Mucosa of descending colon (tissue), 3 donors: ENCODE measurements at regions not wholly inside any gene's neighbourhood (a gene's known extent, or its start where the extent isn't known, plus 50 kb on each side); places are given as distances from the start of the nearest gene placed in this dataset.

Experiments used
- ATAC-seq: fragments of 200-7000 bp; cut with Tn5 transposase; one replicate; pipeline ENCODE4 v1.9.1; 2020; ENCODE audit warnings: mild to moderate bottlenecking, moderate library complexity
- DNase-seq, 3 donors: peaks; one replicate each; pipeline ENCODE4 v3.0.0-alpha.2; 2020
- H3K36me3 ChIP-seq: fragments of 200-600 bp; one replicate; pipeline ENCODE4 v1.8.0; 2021; ENCODE audit warnings: low read depth, mild to moderate bottlenecking
- H3K4me1 ChIP-seq: fragments of 200-600 bp; one replicate; pipeline ENCODE4 v1.8.0; 2021; ENCODE audit warnings: low read depth, mild to moderate bottlenecking
- H3K4me3 ChIP-seq: fragments of 200-600 bp; one replicate; pipeline ENCODE4 v1.8.0; 2021; ENCODE audit warnings: mild to moderate bottlenecking
- H3K9me3 ChIP-seq: fragments of 200-600 bp; one replicate; pipeline ENCODE4 v1.8.0; 2021; ENCODE audit warnings: mild to moderate bottlenecking
- intact Hi-C, 2 donors: fragments of 100-400 bp; cut with DNase I in 1 of 2; cut with micrococcal nuclease in 1 of 2; formaldehyde crosslinking; loops; one replicate each; pipeline versions ENCODE4 v1.11.0 to v1.11.1; 2022; cut with DNase I, micrococcal nuclease
- TF ChIP-seq, protein P1 (sequence below): fragments of 200-600 bp; IDR thresholded peaks from one replicate; pipeline ENCODE4 v1.8.0; 2022; ENCODE audit warnings: antibody characterized with exemption, mild to moderate bottlenecking
- donor health status: DM: no; HTN: no; CAD: no; lungs with moderate emphysema.
- donor health status: DM: no; HTN: no; CAD: no.
- donor health status: DM: no; HTN: yes; CAD: no.

GRCh38 chr11:101182467-101182866 is 52.9 kb upstream of the PGR start:
- H3K36me3 ChIP-seq, result no peaks in the 10 kb centered on the region
- no peak overlapping the region for H3K4me3 ChIP-seq
- DNase-seq (no peak), ATAC-seq (no peak)
- H3K9me3 ChIP-seq, result no peaks in the 10 kb centered on the region
- H3K4me1 ChIP-seq, result no peaks in the 10 kb centered on the region
- TF ChIP-seq, protein P1, sequence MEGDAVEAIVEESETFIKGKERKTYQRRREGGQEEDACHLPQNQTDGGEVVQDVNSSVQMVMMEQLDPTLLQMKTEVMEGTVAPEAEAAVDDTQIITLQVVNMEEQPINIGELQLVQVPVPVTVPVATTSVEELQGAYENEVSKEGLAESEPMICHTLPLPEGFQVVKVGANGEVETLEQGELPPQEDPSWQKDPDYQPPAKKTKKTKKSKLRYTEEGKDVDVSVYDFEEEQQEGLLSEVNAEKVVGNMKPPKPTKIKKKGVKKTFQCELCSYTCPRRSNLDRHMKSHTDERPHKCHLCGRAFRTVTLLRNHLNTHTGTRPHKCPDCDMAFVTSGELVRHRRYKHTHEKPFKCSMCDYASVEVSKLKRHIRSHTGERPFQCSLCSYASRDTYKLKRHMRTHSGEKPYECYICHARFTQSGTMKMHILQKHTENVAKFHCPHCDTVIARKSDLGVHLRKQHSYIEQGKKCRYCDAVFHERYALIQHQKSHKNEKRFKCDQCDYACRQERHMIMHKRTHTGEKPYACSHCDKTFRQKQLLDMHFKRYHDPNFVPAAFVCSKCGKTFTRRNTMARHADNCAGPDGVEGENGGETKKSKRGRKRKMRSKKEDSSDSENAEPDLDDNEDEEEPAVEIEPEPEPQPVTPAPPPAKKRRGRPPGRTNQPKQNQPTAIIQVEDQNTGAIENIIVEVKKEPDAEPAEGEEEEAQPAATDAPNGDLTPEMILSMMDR, result no peak
- intact Hi-C loops, result no loop called here

- intact Hi-C loops, result no loop called here
- TF ChIP-seq, protein P1, result no peak
- Histone ChIP-seq H3K4me3 (no peak overlapping the region), H3K9me3 (no peaks in the 10 kb centered on the region), H3K36me3 (no peaks in the 10 kb centered on the region), H3K4me1 (no peaks in the 10 kb centered on the region)
- ATAC-seq, result no peak
- no peak for DNase-seq
These were observed 50.9 kb upstream of the PGR start for GRCh38 chr11:101180481-101180880.
